ENCODE measurements at regions not wholly inside any gene's neighbourhood (a gene's known extent, or its start where the extent isn't known, plus 50 kb on each side); places are given as distances from the start of the nearest gene placed in this dataset.

GRCh38 chr2:43020990-43021669, 205.3 kb downstream of the ZFP36L2 start:
- no peak overlapping the region for H3K4me3 ChIP-seq (ENCODE audit: low read depth, low read length)
- no peak for TF ChIP-seq CTCF (IDR thresholded peaks at IDR 0.05; ENCODE audit: borderline replicate concordance, insufficient read depth, low read depth, low read length)

DNA sequence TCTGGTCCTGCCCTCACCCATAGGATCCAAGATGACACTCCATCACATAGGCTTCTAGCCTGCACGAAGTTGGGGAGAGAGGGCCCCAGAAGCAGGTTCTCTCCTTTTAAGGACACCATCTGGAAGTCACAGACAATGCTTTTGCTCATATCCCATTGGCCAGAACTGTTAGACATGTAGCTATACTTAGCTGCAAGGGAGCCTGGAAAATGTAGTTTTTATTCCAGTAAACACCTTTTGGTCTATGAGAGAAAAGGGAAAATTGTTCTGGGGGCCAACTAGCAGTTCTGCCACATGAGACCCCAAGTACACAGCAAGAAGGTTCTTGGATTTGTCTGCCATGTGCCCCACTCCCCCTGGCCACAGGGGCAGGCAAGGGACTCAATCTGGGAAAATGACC, 206.1 kb downstream of the ZFP36L2 start:
- no peak overlapping the region for H3K4me3 ChIP-seq (ENCODE audit: low read depth, low read length)
- no peak for TF ChIP-seq CTCF (IDR thresholded peaks at IDR 0.05; ENCODE audit: borderline replicate concordance, insufficient read depth, low read depth, low read length)

- TF ChIP-seq CTCF (IDR thresholded peaks at IDR 0.05; ENCODE audit: borderline replicate concordance, insufficient read depth, low read depth, low read length), result no peak
- no peak overlapping the region for H3K4me3 ChIP-seq (ENCODE audit: low read depth, low read length)
These were observed 206.7 kb downstream of the ZFP36L2 start for GRCh38 chr2:43019536-43020183.

- TF ChIP-seq CTCF (IDR thresholded peaks at IDR 0.05; ENCODE audit: borderline replicate concordance, insufficient read depth, low read depth, low read length), result no peak
- H3K4me3 ChIP-seq (ENCODE audit: low read depth, low read length), result no peak overlapping the region
These were observed 207.4 kb downstream of the ZFP36L2 start for GRCh38 chr2:43019025-43019367.

DNA sequence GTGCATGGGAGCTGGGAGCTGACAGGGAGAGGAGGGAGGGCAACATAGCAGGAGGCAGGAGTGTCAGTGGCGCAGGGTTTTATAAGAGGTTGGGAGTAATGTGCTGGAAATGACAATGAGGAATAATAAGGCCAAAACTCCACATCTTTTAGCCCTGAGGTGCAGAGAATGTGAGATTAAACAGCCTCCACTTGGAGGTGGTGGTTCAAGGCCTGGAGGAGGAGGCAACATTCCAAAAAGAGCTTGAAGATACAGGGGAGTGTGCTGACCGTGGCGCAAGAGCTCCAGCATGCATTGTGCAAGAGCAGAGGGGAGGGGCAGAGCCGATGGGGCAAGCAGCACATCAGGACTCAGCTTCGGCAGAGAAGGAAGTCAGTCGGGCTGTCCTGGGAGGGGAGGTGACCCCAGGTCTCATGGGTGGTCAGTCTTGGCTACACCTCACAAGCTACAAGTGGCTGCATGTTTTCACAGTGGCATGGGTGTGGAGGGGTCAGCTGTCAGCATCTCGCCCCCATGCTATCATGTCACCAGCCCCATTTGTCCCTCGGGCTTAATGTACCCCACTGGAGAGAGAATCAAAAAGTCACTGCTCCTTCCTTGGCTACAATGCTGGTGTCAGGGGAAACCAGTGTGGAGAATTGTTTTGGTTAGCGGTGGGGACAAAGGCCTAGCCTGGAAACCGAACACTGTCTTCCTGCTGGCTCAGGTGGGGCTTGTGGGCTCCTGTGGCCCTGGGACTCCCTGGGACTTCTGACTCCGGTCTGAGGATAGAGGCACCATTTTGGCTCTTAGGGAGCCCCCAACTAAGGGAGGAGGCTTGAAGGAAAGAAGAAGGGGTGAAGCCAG, 208.0 kb downstream of the ZFP36L2 start:
- TF ChIP-seq CTCF (IDR thresholded peaks at IDR 0.05; ENCODE audit: borderline replicate concordance, insufficient read depth, low read depth, low read length), result no peak
- no peak overlapping the region for H3K4me3 ChIP-seq (ENCODE audit: low read depth, low read length)

DNA sequence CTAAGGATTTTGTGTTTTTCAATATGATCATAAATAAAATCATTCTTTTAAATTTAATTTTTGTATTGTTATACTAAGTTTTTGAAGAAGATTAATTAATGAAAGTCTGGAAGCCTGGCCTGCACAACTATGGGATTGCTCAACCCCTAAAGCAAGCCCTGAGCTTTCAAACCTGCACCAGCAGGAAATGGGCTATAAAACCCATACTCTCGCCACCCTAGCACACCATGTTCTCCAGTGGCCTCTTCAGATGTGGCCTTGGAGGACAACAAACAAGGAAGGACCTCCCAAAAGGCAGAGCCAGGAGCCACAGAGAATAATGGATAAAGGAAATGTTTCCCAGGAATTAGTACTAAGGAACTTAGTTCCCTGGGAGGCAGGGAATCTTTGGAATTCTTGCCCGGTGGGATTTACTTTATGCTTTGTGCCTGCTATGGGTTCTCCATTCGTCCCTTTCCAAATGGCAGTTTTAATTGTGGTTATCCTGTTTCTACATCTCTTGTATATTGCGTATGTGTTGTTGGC, 212.5 kb downstream of the ZFP36L2 start:
- TF ChIP-seq CTCF (IDR thresholded peaks at IDR 0.05; ENCODE audit: borderline replicate concordance, insufficient read depth, low read depth, low read length), result no peak
- no peak overlapping the region for H3K4me3 ChIP-seq (ENCODE audit: low read depth, low read length)

Measured in GM12875 (cell line).